Breast epithelium (tissue), 4 donors: ENCODE measurements at regions not wholly inside any gene's neighbourhood (a gene's known extent, or its start where the extent isn't known, plus 50 kb on each side); places are given as distances from the start of the nearest gene placed in this dataset.

Experiments
- DNase-seq, 2 donors: peaks; one replicate each; pipeline ENCODE4 v3.0.0-alpha.2; 2019; ENCODE audit warnings: low spot score in 2 of 2
- H3K27ac ChIP-seq, 2 donors: fragments of 200-600 bp; sonication (generic) in 1 of 2; one replicate each; pipeline ENCODE4 v1.5.1; 2016 to 2019; ENCODE audit warnings: mild to moderate bottlenecking in 1 of 2
- H3K27me3 ChIP-seq, 2 donors: fragments of 200-600 bp; sonication (generic) in 1 of 2; one replicate each; pipeline versions ENCODE4 v1.5.1 to v1.6.0; 2017 to 2019; ENCODE audit warnings: control low read depth in 1 of 2, mild to moderate bottlenecking in 1 of 2
- H3K36me3 ChIP-seq: fragments of 200-600 bp; one replicate; pipeline ENCODE4 v1.5.1; 2019
- H3K4me1 ChIP-seq, 2 donors: fragments of 200-600 bp; sonication (generic); one replicate each; pipeline ENCODE4 v1.5.1; 2016 to 2019; ENCODE audit warnings: control low read depth in 1 of 2
- H3K4me3 ChIP-seq, 3 donors: fragments of 200-600 bp; sonication (generic); 1 replicate in 2 of 3; 2 replicates in 1 of 3; pipeline ENCODE4 v1.5.1; 2016 to 2019; ENCODE audit warnings: mild to moderate bottlenecking in 3 of 3, moderate library complexity in 2 of 3
- H3K9me3 ChIP-seq, 2 donors: fragments of 200-600 bp; sonication (generic) in 1 of 2; one replicate each; pipeline ENCODE4 v1.5.1; 2016 to 2019; ENCODE audit warnings: control low read depth in 1 of 2
- POLR2A ChIP-seq: fragments of 450-650 bp; IDR thresholded peaks from one replicate; pipeline ENCODE4 v1.6.1; 2016; ENCODE audit warnings: antibody characterized with exemption, mild to moderate bottlenecking, moderate library complexity
- POLR2AphosphoS5 ChIP-seq, 3 donors: sonication (generic); formaldehyde crosslinking; IDR thresholded peaks; one replicate each; pipeline ENCODE4 v1.6.1; 2017; ENCODE audit warnings: antibody characterized with exemption in 3 of 3
- intact Hi-C: fragments of 100-400 bp; cut with DNase I; formaldehyde crosslinking; loops from one replicate; pipeline ENCODE4 v1.15.1; 2023; ENCODE audit warnings: low total_unique reads
- TF ChIP-seq, protein P1 (sequence below), 3 donors: fragments of 450-650 bp; IDR thresholded peaks; one replicate each; pipeline ENCODE4 v1.5.1; 2016 to 2017; ENCODE audit warnings: antibody characterized with exemption in 3 of 3, mild to moderate bottlenecking in 3 of 3, moderate library complexity in 3 of 3

DNA sequence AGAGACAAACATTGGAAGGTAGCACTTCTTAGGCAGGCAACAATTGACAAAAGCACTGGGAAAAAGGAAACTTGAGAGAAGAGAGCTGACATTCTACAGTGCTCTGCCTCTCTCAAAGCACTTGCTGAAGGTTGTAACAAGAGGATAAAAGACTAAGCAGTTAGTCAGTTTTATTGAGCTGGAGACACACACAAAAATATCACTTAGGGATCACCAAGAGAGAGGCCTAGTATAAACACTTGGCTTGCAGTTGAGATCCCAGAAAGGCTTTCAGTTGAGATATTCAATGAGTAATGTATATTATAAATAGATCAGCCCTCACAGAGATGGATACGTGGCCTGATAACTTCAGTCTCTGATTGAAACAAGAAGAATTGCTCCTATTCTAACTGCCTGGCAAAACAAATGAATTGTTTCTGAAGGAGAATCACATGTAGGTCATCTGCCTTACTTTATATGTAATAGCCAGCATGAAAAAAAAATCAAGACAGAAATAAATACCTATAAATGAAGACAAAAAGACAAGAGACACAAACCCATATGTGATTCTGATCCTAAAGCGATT lies 747.2 kb upstream of the MAN1A1 start:
- no peaks in the 10 kb centered on the region for H3K9me3 ChIP-seq
- no peaks in the 10 kb centered on the region for H3K4me1 ChIP-seq
- intact Hi-C loops = no loop called here
- H3K4me3 ChIP-seq = no peak overlapping the region
- DNase-seq = no peak
- no peaks in the 10 kb centered on the region for H3K36me3 ChIP-seq
- no peaks in the 10 kb centered on the region for H3K27me3 ChIP-seq
- H3K27ac ChIP-seq = no peak overlapping the region
- TF ChIP-seq, protein P1, sequence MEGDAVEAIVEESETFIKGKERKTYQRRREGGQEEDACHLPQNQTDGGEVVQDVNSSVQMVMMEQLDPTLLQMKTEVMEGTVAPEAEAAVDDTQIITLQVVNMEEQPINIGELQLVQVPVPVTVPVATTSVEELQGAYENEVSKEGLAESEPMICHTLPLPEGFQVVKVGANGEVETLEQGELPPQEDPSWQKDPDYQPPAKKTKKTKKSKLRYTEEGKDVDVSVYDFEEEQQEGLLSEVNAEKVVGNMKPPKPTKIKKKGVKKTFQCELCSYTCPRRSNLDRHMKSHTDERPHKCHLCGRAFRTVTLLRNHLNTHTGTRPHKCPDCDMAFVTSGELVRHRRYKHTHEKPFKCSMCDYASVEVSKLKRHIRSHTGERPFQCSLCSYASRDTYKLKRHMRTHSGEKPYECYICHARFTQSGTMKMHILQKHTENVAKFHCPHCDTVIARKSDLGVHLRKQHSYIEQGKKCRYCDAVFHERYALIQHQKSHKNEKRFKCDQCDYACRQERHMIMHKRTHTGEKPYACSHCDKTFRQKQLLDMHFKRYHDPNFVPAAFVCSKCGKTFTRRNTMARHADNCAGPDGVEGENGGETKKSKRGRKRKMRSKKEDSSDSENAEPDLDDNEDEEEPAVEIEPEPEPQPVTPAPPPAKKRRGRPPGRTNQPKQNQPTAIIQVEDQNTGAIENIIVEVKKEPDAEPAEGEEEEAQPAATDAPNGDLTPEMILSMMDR (IDR thresholded peaks at IDR 0.05) = no peak
- TF ChIP-seq POLR2AphosphoS5 (IDR thresholded peaks at IDR 0.05) = no peak
- TF ChIP-seq POLR2A = no peak

DNA sequence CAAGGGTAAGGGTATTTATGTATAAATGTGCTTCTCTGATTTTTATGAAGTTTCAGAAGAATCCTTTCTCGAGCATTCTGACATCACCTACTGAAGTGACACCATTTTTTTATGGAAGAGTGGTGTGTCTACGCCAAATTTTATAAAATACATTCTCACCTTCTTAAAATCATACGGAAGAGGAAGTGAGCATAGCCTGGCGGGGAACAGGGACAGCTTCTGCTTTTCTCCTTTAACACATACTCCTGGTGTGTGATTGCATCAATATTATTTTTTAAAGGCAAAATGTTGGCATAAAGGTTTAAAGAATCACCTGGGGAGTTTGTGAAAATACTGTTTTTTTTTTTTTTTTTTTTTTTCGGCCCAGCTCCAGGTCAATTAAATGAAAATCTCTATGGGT lies 733.6 kb upstream of the MAN1A1 start:
- DNase-seq = no peak
- Histone ChIP-seq H3K9me3 (no peaks in the 10 kb centered on the region), H3K27me3 (no peaks in the 10 kb centered on the region), H3K27ac (no peak overlapping the region), H3K4me1 (no peaks in the 10 kb centered on the region), H3K4me3 (no peak overlapping the region), H3K36me3 (no peaks in the 10 kb centered on the region)
- TF ChIP-seq, protein P1 (IDR thresholded peaks at IDR 0.05) = no peak
- no peak for TF ChIP-seq POLR2A
- TF ChIP-seq POLR2AphosphoS5 (IDR thresholded peaks at IDR 0.05) = no peak
- intact Hi-C loops = no loop called here

GRCh38 chr6:120077489-120077888 lies 727.9 kb upstream of the MAN1A1 start:
- DNase-seq = no peak
- Histone ChIP-seq H3K27me3 (no peaks in the 10 kb centered on the region), H3K27ac (no peak overlapping the region), H3K4me3 (no peak overlapping the region), H3K9me3 (no peaks in the 10 kb centered on the region), H3K36me3 (no peaks in the 10 kb centered on the region), H3K4me1 (no peaks in the 10 kb centered on the region)
- intact Hi-C loops = loop anchor here (2.0 kb wide), 1 partner anchor 45 kb away; no protein-coding TSS in a partner anchor
- TF ChIP-seq POLR2A = no peak
- TF ChIP-seq, protein P1 (IDR thresholded peaks at IDR 0.05) = no peak
- no peak for TF ChIP-seq POLR2AphosphoS5 (IDR thresholded peaks at IDR 0.05)

DNA sequence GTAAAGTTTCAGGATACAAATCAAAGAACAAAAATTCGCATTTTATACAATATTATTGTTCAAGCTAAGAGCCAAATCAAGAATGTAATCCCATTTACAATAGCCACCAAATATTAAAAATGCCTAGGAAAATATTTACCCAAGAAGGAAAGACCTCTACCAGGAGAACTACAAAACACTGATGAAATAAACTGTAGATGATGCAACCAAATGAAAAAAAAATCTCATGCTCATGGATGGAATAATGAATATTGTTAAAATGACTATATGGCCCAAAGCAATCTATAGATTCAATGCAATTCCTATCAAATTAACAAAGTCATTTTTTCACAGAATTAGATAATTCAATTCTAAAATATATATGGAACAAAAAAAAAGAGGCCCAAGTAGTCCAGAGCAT lies 708.8 kb upstream of the MAN1A1 start:
- Histone ChIP-seq H3K36me3 (no peaks in the 10 kb centered on the region), H3K9me3 (peaks cover 0 to 15% of the 10 kb centered on the region in 2 donors), H3K27ac (no peak overlapping the region), H3K27me3 (no peaks in the 10 kb centered on the region), H3K4me3 (no peak overlapping the region), H3K4me1 (no peaks in the 10 kb centered on the region)
- intact Hi-C loops = loop anchor here (10.0 kb wide), 1 partner anchor 344 kb away; no protein-coding TSS in a partner anchor
- no peak for TF ChIP-seq POLR2A
- TF ChIP-seq, protein P1 (IDR thresholded peaks at IDR 0.05) = no peak
- no peak for TF ChIP-seq POLR2AphosphoS5 (IDR thresholded peaks at IDR 0.05)
- DNase-seq = no peak

DNA sequence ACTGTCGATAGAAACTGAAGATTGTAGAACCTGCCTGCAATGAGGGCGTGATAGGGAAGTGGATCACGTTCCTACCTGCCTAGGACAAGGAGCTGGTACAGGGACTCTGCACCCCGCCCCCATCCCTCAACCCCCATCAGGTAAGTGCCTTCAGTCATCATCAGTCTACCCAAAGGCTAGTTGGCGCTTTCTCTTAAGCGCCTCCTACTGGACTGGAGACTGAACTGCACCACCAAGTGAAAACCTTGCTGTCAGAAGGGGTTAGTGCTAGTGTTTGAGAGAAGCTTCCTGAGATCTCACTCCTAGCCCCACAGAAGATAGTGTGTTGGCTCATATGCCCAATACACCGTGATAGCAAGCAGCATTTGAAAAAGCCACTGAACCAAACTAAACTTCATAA lies 706.5 kb upstream of the MAN1A1 start:
- TF ChIP-seq POLR2A (no peak), POLR2AphosphoS5 (IDR thresholded peaks at IDR 0.05) (no peak)
- TF ChIP-seq, protein P1 (IDR thresholded peaks at IDR 0.05) = no peak
- H3K4me3 ChIP-seq = no peak overlapping the region
- H3K27me3 ChIP-seq = no peaks in the 10 kb centered on the region
- H3K36me3 ChIP-seq = no peaks in the 10 kb centered on the region
- intact Hi-C loops = loop anchor here (10.0 kb wide), 1 partner anchor 341 kb away; no protein-coding TSS in a partner anchor
- DNase-seq = no peak
- H3K9me3 ChIP-seq = peaks cover 0 to 15% of the 10 kb centered on the region in 2 donors
- H3K27ac ChIP-seq = no peak overlapping the region
- H3K4me1 ChIP-seq = no peaks in the 10 kb centered on the region
